ENCODE measurements at regions not wholly inside any gene's neighbourhood (a gene's known extent, or its start where the extent isn't known, plus 50 kb on each side); places are given as distances from the start of the nearest gene placed in this dataset.

DNA sequence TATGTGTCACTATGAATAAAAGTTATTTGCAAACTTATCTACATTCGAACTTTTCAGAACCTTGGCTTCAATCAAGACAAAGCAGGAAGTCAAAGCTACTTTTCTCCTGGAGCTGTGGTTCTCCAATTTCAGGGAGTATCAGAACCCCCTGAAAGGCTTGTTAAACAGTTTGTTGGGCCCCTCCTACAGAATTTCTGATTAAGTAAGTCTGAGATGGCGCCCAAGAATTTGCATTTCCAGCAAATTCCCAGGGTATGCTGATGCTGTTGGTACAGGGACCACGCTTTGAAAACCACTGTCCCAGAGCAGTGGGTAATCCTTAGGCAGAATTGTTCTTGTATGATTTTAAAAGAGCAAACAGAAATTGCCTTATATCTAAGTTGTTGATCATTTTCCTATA lies 189.9 kb upstream of the KCNG1 start:
- Histone ChIP-seq H3K27ac (no peak overlapping the region), H3K4me3 (ENCODE audit: low read depth, low read length) (no peak overlapping the region), H3K36me3 (replicated peaks) (no peaks in the 10 kb centered on the region), H3K27me3 (replicated peaks) (no peaks in the 10 kb centered on the region)
- DNase-seq = no peak
- in situ Hi-C loops (cut with HindIII; ENCODE audit: low pct_ligation_motif_present, low sequenced_read_pairs) = no loop called here
- TF ChIP-seq, protein P1, sequence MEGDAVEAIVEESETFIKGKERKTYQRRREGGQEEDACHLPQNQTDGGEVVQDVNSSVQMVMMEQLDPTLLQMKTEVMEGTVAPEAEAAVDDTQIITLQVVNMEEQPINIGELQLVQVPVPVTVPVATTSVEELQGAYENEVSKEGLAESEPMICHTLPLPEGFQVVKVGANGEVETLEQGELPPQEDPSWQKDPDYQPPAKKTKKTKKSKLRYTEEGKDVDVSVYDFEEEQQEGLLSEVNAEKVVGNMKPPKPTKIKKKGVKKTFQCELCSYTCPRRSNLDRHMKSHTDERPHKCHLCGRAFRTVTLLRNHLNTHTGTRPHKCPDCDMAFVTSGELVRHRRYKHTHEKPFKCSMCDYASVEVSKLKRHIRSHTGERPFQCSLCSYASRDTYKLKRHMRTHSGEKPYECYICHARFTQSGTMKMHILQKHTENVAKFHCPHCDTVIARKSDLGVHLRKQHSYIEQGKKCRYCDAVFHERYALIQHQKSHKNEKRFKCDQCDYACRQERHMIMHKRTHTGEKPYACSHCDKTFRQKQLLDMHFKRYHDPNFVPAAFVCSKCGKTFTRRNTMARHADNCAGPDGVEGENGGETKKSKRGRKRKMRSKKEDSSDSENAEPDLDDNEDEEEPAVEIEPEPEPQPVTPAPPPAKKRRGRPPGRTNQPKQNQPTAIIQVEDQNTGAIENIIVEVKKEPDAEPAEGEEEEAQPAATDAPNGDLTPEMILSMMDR (IDR thresholded peaks at IDR 0.05; ENCODE audit: low read depth, low read length, missing control alignments) = no peak

DNA sequence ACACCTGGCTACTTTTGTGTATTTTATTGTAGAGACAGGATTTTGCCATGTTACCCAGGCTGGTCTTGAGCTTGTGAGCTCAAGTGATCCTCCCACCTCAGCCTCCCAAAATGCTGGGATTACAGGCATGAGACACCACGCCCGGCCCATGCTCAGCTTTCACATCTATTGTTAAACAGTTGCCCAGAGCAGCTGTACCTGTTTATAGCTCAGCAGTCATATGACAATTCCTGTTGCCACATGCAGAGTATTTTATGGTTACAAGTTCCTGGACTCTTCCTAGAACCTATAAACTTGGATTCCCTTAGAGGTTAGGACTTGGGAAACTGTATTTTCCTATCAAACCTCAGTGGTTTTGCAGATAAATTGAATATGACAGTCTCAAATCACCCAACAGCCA lies 188.3 kb upstream of the KCNG1 start:
- no peak for DNase-seq
- H3K27me3 ChIP-seq (replicated peaks) = no peaks in the 10 kb centered on the region
- in situ Hi-C loops (cut with HindIII; ENCODE audit: low pct_ligation_motif_present, low sequenced_read_pairs) = no loop called here
- no peaks in the 10 kb centered on the region for H3K36me3 ChIP-seq (replicated peaks)
- no peak overlapping the region for H3K4me3 ChIP-seq (ENCODE audit: low read depth, low read length)
- TF ChIP-seq, protein P1 (IDR thresholded peaks at IDR 0.05; ENCODE audit: low read depth, low read length, missing control alignments) = no peak
- H3K27ac ChIP-seq = no peak overlapping the region

DNA sequence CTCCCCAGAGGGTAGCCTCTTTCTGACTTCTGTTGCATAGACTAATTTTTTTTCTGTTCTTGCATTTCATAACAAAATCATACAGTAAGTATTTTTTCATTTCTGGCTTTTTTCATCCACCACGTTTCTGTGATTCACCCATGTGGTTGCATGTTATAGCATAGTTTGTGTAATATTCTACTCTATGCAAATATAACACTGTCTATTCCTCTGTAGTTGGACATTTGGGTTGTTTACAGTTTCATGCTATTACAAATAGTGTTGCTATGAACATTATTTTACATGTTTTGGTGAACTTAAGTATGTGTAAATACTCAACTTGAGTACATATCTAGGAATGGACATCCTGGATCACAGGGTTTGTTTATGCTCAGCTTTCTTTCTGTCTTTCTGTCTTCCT lies 187.2 kb upstream of the KCNG1 start:
- TF ChIP-seq, protein P1 (IDR thresholded peaks at IDR 0.05; ENCODE audit: low read depth, low read length, missing control alignments) = no peak
- DNase-seq = no peak
- Histone ChIP-seq H3K27me3 (replicated peaks) (no peaks in the 10 kb centered on the region), H3K27ac (no peak overlapping the region), H3K4me3 (ENCODE audit: low read depth, low read length) (no peak overlapping the region), H3K36me3 (replicated peaks) (no peaks in the 10 kb centered on the region)
- in situ Hi-C loops (cut with HindIII; ENCODE audit: low pct_ligation_motif_present, low sequenced_read_pairs) = no loop called here

DNA sequence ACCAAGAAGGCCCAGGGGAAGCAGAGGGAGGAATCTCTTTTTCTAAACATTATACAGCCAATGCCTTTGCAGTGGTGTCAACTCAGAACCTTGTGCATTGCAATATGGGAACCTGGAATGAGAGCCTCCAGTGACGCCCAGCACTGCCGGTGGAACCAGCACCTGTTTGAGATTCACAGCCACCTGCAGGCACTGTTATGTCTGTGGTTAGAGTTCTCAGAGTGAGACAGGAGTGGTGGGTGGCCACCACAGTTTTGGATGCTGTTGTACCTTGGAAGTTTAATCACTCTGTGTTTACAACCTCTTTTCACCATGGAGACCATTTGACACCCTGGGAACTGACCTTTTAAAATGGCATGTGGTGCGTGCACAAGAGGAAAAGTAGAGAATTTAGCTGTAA lies 185.3 kb upstream of the KCNG1 start:
- Histone ChIP-seq H3K27me3 (replicated peaks) (no peaks in the 10 kb centered on the region), H3K36me3 (replicated peaks) (no peaks in the 10 kb centered on the region), H3K27ac (no peak overlapping the region), H3K4me3 (ENCODE audit: low read depth, low read length) (no peak overlapping the region)
- DNase-seq = no peak
- TF ChIP-seq, protein P1 (IDR thresholded peaks at IDR 0.05; ENCODE audit: low read depth, low read length, missing control alignments) = no peak
- in situ Hi-C loops (cut with HindIII; ENCODE audit: low pct_ligation_motif_present, low sequenced_read_pairs) = no loop called here

DNA sequence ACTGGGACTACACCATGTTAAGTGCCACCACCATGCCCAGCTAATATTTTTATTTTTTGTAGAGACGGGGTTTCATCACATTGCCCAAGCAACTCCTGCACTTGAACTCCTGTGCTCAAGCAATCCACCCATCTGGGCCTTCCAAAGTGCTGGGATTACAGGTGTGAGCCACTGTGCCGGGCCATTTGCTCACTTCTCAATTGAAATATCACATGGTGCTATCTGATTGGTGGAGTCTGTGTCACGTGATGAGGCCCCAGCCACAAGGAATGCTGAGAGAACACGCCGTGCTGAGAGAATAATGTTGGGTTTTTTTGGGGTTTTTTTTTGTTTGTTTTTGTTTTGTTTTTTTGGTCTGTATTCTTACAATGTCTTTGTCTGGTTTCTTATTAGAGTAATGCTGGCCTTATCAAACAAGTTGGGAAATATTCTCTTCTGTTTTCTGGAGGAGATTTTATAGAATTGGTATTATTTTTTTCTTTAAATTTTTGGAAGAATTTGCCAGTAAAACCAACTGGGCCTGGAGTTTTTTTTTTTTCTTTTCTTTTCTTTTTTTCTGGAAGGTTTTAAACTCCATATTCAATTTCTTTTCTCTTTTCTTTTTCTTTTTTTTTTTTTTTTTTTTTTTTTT lies 183.2 kb upstream of the KCNG1 start:
- no peak for DNase-seq
- Histone ChIP-seq H3K36me3 (replicated peaks) (no peaks in the 10 kb centered on the region), H3K4me3 (ENCODE audit: low read depth, low read length) (no peak overlapping the region), H3K27me3 (replicated peaks) (no peaks in the 10 kb centered on the region), H3K27ac (no peak overlapping the region)
- TF ChIP-seq, protein P1 (IDR thresholded peaks at IDR 0.05; ENCODE audit: low read depth, low read length, missing control alignments) = no peak
- in situ Hi-C loops (cut with HindIII; ENCODE audit: low pct_ligation_motif_present, low sequenced_read_pairs) = no loop called here

DNA sequence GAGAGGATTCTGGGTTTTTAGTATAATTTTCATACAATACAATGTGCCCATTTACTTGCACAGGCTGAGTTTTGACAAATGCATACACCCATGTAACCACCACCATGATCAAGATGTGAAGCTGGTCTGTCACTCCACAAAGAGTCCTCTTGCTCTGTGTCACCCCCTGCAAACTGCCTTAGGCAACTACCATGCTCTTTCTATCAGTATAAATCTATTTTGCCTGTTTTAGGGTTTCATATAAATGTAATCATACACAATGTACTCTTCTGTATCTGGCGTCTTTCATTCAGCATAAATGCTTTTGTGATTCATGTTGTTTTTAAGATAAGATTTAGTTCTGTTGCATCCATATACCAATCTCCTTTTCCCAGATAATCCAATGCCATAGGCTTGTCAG lies 181.9 kb upstream of the KCNG1 start:
- H3K36me3 ChIP-seq (replicated peaks) = no peaks in the 10 kb centered on the region
- no peak overlapping the region for H3K27ac ChIP-seq
- TF ChIP-seq, protein P1 (IDR thresholded peaks at IDR 0.05; ENCODE audit: low read depth, low read length, missing control alignments) = no peak
- H3K4me3 ChIP-seq (ENCODE audit: low read depth, low read length) = no peak overlapping the region
- no peaks in the 10 kb centered on the region for H3K27me3 ChIP-seq (replicated peaks)
- DNase-seq = no peak
- in situ Hi-C loops (cut with HindIII; ENCODE audit: low pct_ligation_motif_present, low sequenced_read_pairs) = no loop called here
